Glomerular visceral epithelial cell (primary cell): ENCODE measurements at regions not wholly inside any gene's neighbourhood (a gene's known extent, or its start where the extent isn't known, plus 50 kb on each side); places are given as distances from the start of the nearest gene placed in this dataset.

Experiments used
- DNase-seq: peaks from one replicate; pipeline ENCODE4 v3.0.0-alpha.2; 2016; ENCODE audit errors: extremely low spot score

GRCh38 chr6:75546381-75546780 is 52.8 kb upstream of the FILIP1 start:
- peak; percentile 5 for DNase-seq

GRCh38 chr6:75550544-75551167 is 51.0 kb upstream of the SENP6 start:
- DNase-seq, result no peak

GRCh38 chr6:75551367-75551952 is 50.2 kb upstream of the SENP6 start:
- no peak for DNase-seq
